Osteocyte (in vitro differentiated cells): ENCODE measurements at regions not wholly inside any gene's neighbourhood (a gene's known extent, or its start where the extent isn't known, plus 50 kb on each side); places are given as distances from the start of the nearest gene placed in this dataset.

Experiments
- DNase-seq: peaks from one replicate; pipeline ENCODE4 v3.0.0; 2021; ENCODE audit warnings: mixed read lengths; ENCODE audit not compliant: unreplicated experiment; ENCODE audit errors: extremely low spot score
- H3K27ac Mint-ChIP-seq: one replicate; pipeline ENCODE4 v1.8.0; 2021; ENCODE audit warnings: mild to moderate bottlenecking, mixed read lengths; ENCODE audit not compliant: unreplicated experiment
- H3K27me3 Mint-ChIP-seq: one replicate; pipeline ENCODE4 v1.8.0; 2021; ENCODE audit warnings: mixed read lengths; ENCODE audit not compliant: unreplicated experiment
- H3K36me3 Mint-ChIP-seq: one replicate; pipeline ENCODE4 v1.8.0; 2021; ENCODE audit warnings: mixed read lengths; ENCODE audit not compliant: unreplicated experiment
- H3K4me1 Mint-ChIP-seq: one replicate; pipeline ENCODE4 v1.8.0; 2021; ENCODE audit warnings: mixed read lengths; ENCODE audit not compliant: unreplicated experiment
- H3K4me3 Mint-ChIP-seq: one replicate; pipeline ENCODE4 v1.8.0; 2021; ENCODE audit warnings: mild to moderate bottlenecking, moderate library complexity, mixed read lengths; ENCODE audit not compliant: unreplicated experiment
- H3K9me3 Mint-ChIP-seq: one replicate; pipeline ENCODE4 v1.8.0; 2021; ENCODE audit warnings: mixed read lengths; ENCODE audit not compliant: unreplicated experiment
- CTCF ChIP-seq: fragments of 200-600 bp; sonication (generic); IDR thresholded peaks from 2 replicates; pipeline ENCODE4 v1.5.0; 2021; ENCODE audit warnings: antibody characterized with exemption, mild to moderate bottlenecking, moderate library complexity

- Mint-ChIP-seq H3K4me3 (no peak overlapping the region), H3K27me3 (no peaks in the 10 kb centered on the region), H3K4me1 (peaks cover 12% of the 10 kb centered on the region), H3K9me3 (no peaks in the 10 kb centered on the region), H3K27ac (no peak overlapping the region), H3K36me3 (no peaks in the 10 kb centered on the region)
- peak; percentile 56 for DNase-seq
- TF ChIP-seq CTCF = no peak
These were observed 144.4 kb upstream of the FSTL4 start for GRCh38 chr5:133756756-133757155.

DNA sequence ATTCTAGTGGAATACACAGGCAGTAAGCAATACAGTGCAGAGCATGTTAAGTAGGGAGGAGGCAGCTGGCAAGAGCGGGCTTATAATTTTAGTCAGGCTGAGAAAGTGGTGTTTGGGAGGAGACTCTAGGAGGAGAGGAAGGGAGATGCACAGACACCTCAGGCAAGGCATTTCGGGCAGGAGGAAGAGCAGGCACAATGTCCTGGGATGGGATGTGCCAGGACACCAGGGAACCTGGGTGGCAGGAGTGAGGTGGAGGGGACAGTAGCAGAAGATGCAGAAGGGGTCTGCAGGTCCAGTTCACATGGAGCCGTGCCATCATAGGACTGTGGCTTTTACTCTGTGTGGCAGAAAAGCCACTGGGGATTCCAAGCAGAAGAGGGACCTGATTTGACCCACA, 143.7 kb upstream of the FSTL4 start:
- DNase-seq = peak; percentile 73
- no peaks in the 10 kb centered on the region for H3K9me3 Mint-ChIP-seq

GRCh38 chr5:133754575-133755169, 142.3 kb upstream of the FSTL4 start:
- Mint-ChIP-seq H3K27ac (peak overlapping the region; percentile 23), H3K36me3 (no peaks in the 10 kb centered on the region), H3K27me3 (no peaks in the 10 kb centered on the region), H3K4me1 (peaks cover 12% of the 10 kb centered on the region), H3K9me3 (no peaks in the 10 kb centered on the region), H3K4me3 (no peak overlapping the region)
- TF ChIP-seq CTCF = peak; percentile 51
- peak; percentile 49 for DNase-seq

More for the DNA sequence above, 143.7 kb upstream of the FSTL4 start:
- Mint-ChIP-seq H3K36me3 (no peaks in the 10 kb centered on the region), H3K4me1 (peaks cover 12% of the 10 kb centered on the region), H3K27me3 (no peaks in the 10 kb centered on the region), H3K4me3 (no peak overlapping the region), H3K27ac (no peak overlapping the region)
- TF ChIP-seq CTCF = no peak

GRCh38 chr5:133753856-133754255, 141.5 kb upstream of the FSTL4 start:
- no peak overlapping the region for H3K4me3 Mint-ChIP-seq
- H3K27me3 Mint-ChIP-seq = no peaks in the 10 kb centered on the region
- peaks cover 12% of the 10 kb centered on the region for H3K4me1 Mint-ChIP-seq
- no peaks in the 10 kb centered on the region for H3K9me3 Mint-ChIP-seq
- DNase-seq = peak; percentile 64
- no peaks in the 10 kb centered on the region for H3K36me3 Mint-ChIP-seq
- no peak for TF ChIP-seq CTCF
- no peak overlapping the region for H3K27ac Mint-ChIP-seq

DNA sequence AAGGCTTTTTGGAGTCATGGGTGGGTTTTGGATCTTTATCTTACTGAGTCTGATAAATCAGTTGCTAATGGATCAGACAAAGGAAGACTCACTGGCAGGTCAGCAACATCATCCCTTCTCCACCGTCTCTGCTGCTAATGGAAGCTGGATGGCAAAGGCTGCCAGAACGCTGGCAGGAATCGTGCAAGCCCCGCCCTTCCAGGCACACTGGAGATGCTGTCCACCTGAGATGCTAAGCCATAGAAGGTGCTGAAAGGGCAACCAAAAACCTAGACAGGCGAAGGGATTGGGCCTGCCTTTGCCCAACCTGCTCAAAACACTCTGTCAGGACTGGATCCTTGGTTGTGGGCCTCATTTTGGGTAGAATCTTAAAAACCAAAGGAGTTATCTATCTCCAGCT, 139.5 kb upstream of the FSTL4 start:
- Mint-ChIP-seq H3K4me3 (no peak overlapping the region), H3K36me3 (no peaks in the 10 kb centered on the region), H3K27ac (no peak overlapping the region), H3K9me3 (no peaks in the 10 kb centered on the region), H3K4me1 (peaks cover 12% of the 10 kb centered on the region), H3K27me3 (no peaks in the 10 kb centered on the region)
- peak; percentile 34 for DNase-seq
- no peak for TF ChIP-seq CTCF
